WTC11 (cell line): ENCODE measurements at regions not wholly inside any gene's neighbourhood (a gene's known extent, or its start where the extent isn't known, plus 50 kb on each side); places are given as distances from the start of the nearest gene placed in this dataset.

ENCODE experiments used
- ATF2 ChIP-seq: sonication (generic); formaldehyde crosslinking; IDR thresholded peaks from 2 replicates; pipeline ENCODE4 v1.8.1; 2022; ENCODE audit warnings: low read depth, missing genetic modification reagents, borderline replicate concordance
- CREM ChIP-seq: sonication (generic); formaldehyde crosslinking; IDR thresholded peaks from 2 replicates; pipeline ENCODE4 v1.8.1; 2022; ENCODE audit warnings: mild to moderate bottlenecking, missing genetic modification reagents, moderate library complexity
- CTCF ChIP-seq: fragments of 200-600 bp; IDR thresholded peaks from 2 replicates; pipeline ENCODE4 v1.8.0; 2022; ENCODE audit warnings: antibody characterized with exemption
- FOXJ3 ChIP-seq: sonication (generic); formaldehyde crosslinking; IDR thresholded peaks from 2 replicates; pipeline ENCODE4 v1.9.0; 2021; ENCODE audit warnings: missing genetic modification reagents, mild to moderate bottlenecking, borderline replicate concordance
- IRF2 ChIP-seq: sonication (generic); formaldehyde crosslinking; IDR thresholded peaks from 2 replicates; pipeline ENCODE4 v1.8.0; 2022; ENCODE audit warnings: low read depth, missing genetic modification reagents, borderline replicate concordance
- MAX ChIP-seq: sonication (generic); formaldehyde crosslinking; IDR thresholded peaks from 2 replicates; pipeline ENCODE4 v1.8.0; 2022; ENCODE audit warnings: mild to moderate bottlenecking, missing genetic modification reagents
- NR3C1 ChIP-seq: sonication (generic); formaldehyde crosslinking; conservative IDR thresholded peaks from 2 replicates; pipeline ENCODE4 v1.8.1; 2023; ENCODE audit warnings: low read depth, mild to moderate bottlenecking, missing genetic modification reagents
- TP53 ChIP-seq: sonication (generic); formaldehyde crosslinking; IDR thresholded peaks from 2 replicates; pipeline ENCODE4 v1.8.1; 2023; ENCODE audit warnings: mild to moderate bottlenecking, missing genetic modification reagents
- USF2 ChIP-seq: sonication (generic); formaldehyde crosslinking; IDR thresholded peaks from 2 replicates; pipeline ENCODE4 v1.8.1; 2023; ENCODE audit warnings: mild to moderate bottlenecking, missing genetic modification reagents, moderate library complexity
- ZBTB21 ChIP-seq: sonication (generic); formaldehyde crosslinking; IDR thresholded peaks from 2 replicates; pipeline ENCODE4 v1.8.1; 2023; ENCODE audit warnings: mild to moderate bottlenecking, missing genetic modification reagents, borderline replicate concordance
- ZNF121 ChIP-seq: sonication (generic); formaldehyde crosslinking; IDR thresholded peaks from 2 replicates; pipeline ENCODE4 v1.8.0; 2023; ENCODE audit warnings: missing genetic modification reagents
- ZNF512 ChIP-seq: sonication (generic); formaldehyde crosslinking; IDR thresholded peaks from 2 replicates; pipeline ENCODE4 v1.8.1; 2022; ENCODE audit warnings: missing genetic modification reagents, borderline replicate concordance
- ZNF532 ChIP-seq: fragments of 250-450 bp; sonication (Bioruptor Pico); IDR thresholded peaks from 2 replicates; pipeline ENCODE4 v1.9.0; 2021; ENCODE audit warnings: mild to moderate bottlenecking, borderline replicate concordance

- TF ChIP-seq USF2 (CRISPR knock-in tag) = no peak
- no peak for TF ChIP-seq ZNF532
- no peak for TF ChIP-seq ZBTB21 (CRISPR knock-in tag)
- TF ChIP-seq CTCF = no peak
- no peak for TF ChIP-seq IRF2 (CRISPR knock-in tag)
- no peak for TF ChIP-seq ZNF121 (CRISPR knock-in tag)
- TF ChIP-seq TP53 (CRISPR knock-in tag) = no peak
- no peak for TF ChIP-seq NR3C1 (CRISPR knock-in tag)
- no peak for TF ChIP-seq MAX (CRISPR knock-in tag)
- TF ChIP-seq ATF2 (CRISPR knock-in tag) = no peak
- no peak for TF ChIP-seq ZNF512 (CRISPR knock-in tag)
- no peak for TF ChIP-seq FOXJ3 (CRISPR knock-in tag)
- TF ChIP-seq CREM (CRISPR knock-in tag) = no peak
Measured at GRCh38 chr18:10121028-10121427, 207.2 kb downstream of the VAPA start.
